ENCODE measurements at regions not wholly inside any gene's neighbourhood (a gene's known extent, or its start where the extent isn't known, plus 50 kb on each side); places are given as distances from the start of the nearest gene placed in this dataset.

DNA sequence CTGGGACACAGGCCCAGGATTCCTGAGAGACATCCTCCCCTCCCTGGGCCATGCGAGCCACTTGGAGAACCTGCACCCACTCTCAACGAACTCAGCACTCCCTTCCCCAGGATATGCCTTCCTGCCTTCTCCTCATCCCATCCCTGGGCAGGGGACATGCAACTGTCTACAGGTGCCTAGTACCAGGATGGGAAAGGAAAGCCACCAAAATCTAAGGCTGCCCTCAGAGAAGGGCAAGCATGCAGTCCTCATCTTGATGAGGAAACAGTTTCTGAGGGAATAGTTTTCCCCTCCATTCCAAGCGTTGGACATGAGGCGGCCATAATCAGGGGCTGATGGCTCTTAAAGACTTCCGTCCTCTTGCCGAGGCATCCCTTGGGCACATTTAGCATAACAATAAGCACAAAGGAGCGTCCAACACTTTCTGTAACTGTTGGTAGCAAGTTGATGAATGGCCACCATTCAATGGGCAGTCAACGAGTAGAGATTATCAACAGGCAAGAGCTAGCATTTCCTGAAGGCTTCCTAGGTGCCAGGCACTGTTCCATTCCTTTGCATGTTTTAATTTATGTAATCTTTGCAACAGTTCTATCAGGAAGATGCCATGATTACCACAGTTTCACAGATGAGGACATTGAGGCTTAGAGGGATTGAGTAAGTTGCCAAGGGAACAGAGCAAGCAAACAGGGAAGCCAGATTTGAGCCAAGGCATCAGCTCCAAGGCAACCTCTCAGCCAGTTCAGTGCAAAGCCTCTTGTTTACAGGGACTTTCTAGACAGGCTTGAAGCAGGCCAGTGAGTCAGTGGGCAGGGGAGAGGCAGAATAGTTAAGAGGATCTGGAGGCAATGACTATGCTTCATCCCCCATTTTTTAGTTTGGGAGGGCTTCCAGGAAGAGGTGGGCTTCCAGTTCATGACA, 105.1 kb downstream of the SINHCAF start:
- TF ChIP-seq, protein P1, sequence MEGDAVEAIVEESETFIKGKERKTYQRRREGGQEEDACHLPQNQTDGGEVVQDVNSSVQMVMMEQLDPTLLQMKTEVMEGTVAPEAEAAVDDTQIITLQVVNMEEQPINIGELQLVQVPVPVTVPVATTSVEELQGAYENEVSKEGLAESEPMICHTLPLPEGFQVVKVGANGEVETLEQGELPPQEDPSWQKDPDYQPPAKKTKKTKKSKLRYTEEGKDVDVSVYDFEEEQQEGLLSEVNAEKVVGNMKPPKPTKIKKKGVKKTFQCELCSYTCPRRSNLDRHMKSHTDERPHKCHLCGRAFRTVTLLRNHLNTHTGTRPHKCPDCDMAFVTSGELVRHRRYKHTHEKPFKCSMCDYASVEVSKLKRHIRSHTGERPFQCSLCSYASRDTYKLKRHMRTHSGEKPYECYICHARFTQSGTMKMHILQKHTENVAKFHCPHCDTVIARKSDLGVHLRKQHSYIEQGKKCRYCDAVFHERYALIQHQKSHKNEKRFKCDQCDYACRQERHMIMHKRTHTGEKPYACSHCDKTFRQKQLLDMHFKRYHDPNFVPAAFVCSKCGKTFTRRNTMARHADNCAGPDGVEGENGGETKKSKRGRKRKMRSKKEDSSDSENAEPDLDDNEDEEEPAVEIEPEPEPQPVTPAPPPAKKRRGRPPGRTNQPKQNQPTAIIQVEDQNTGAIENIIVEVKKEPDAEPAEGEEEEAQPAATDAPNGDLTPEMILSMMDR (IDR thresholded peaks at IDR 0.05), result no peak
- no peak for TF ChIP-seq POLR2A (IDR thresholded peaks at IDR 0.05)
